Esophagus (tissue), 2 donors: ENCODE measurements at regions not wholly inside any gene's neighbourhood (a gene's known extent, or its start where the extent isn't known, plus 50 kb on each side); places are given as distances from the start of the nearest gene placed in this dataset.

Source experiments
- H3K27ac ChIP-seq, 2 donors: one replicate each; pipeline ENCODE4 v1.5.1; 2013; ENCODE audit warnings: low read depth in 2 of 2, mild to moderate bottlenecking in 2 of 2, inconsistent platforms in 1 of 2, low read length in 1 of 2, moderate library complexity in 1 of 2
- H3K27me3 ChIP-seq, 2 donors: one replicate each; pipeline ENCODE4 v1.6.1; 2013; ENCODE audit warnings: low read length in 2 of 2, control low read depth in 1 of 2, mild to moderate bottlenecking in 1 of 2; ENCODE audit not compliant: insufficient read depth in 2 of 2, control insufficient read depth in 1 of 2
- H3K36me3 ChIP-seq, 2 donors: one replicate each; pipeline ENCODE4 v1.6.1; 2013; ENCODE audit warnings: low read length in 1 of 2; ENCODE audit not compliant: control insufficient read depth in 2 of 2, insufficient read depth in 2 of 2
- H3K4me1 ChIP-seq, 2 donors: one replicate each; pipeline ENCODE4 v1.6.1; 2013; ENCODE audit warnings: low read length in 1 of 2; ENCODE audit not compliant: control insufficient read depth in 2 of 2, insufficient read depth in 2 of 2
- H3K4me3 ChIP-seq, 2 donors: one replicate each; pipeline ENCODE4 v1.5.1; 2013; ENCODE audit warnings: low read length in 2 of 2, mild to moderate bottlenecking in 2 of 2, low read depth in 1 of 2, moderate library complexity in 1 of 2
- H3K9me3 ChIP-seq, 2 donors: one replicate each; pipeline ENCODE4 v1.6.1; 2013; ENCODE audit warnings: mild to moderate bottlenecking in 2 of 2, low read depth in 1 of 2, low read length in 1 of 2, moderate library complexity in 1 of 2; ENCODE audit not compliant: control insufficient read depth in 2 of 2, insufficient read depth in 1 of 2
- WGBS, 2 donors: extraction: QIAGEN DNeasy Blood & Tissue Kit; methylation state at CpG; one replicate each; pipeline ENCODE4 v1.1.7; 2013; 5-methylcytosine and 5-hydroxymethylcytosine counted together
- donor health status: healthy with polysubstance abuse.
- donor health status: Bipolar disorder and iron deficiency.

DNA sequence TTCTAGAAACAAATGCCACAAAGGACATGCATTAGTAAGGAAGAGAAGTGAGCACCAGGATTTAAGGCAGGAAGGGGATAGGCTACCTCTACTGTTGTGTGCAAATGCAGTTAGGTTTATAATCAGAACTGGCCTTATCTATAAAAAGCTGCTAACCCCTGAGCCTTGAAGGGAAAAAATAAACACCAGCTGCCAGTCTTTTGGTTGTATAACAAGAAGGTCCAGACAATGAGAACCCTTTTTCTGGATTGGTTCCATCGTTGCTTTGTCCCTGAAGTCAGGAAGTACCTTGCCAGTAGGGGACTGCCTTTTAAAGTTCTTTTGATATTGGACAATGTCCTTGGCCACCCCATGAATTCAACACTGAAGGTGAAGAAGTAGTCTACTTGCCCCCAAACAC is 126.7 kb upstream of the OTUD4 start:
- 49 to 55% methylated on average over 1 of the region's 1 CpG for WGBS, 2 donors
- no peaks in the 10 kb centered on the region for H3K36me3 ChIP-seq
- H3K4me3 ChIP-seq = no peak overlapping the region
- no peak overlapping the region for H3K27ac ChIP-seq
- H3K27me3 ChIP-seq = no peaks in the 10 kb centered on the region
- H3K9me3 ChIP-seq = no peaks in the 10 kb centered on the region
- H3K4me1 ChIP-seq = no peaks in the 10 kb centered on the region

DNA sequence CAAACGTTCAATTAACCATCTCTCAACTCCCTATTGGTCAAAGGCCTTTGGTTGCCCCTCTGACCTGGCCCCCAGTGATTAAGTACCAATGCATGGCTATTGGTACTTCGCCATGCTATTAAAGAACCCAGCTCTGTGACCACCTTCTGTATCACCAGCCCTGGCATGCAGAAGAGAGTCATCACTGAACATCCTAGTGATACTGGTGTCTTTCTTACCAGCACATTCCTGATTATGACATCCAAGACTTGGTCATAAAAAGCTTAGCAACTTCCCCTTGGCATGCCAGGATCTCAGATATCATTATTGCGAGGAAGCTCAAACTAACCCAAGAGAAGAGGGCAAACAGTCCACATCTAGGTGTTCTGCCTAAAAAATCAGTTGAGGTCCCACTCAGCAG is 122.3 kb upstream of the OTUD4 start:
- H3K4me3 ChIP-seq = no peak overlapping the region
- WGBS, 2 donors = 86 to 87% methylated on average over 3 of the region's 3 CpGs

DNA sequence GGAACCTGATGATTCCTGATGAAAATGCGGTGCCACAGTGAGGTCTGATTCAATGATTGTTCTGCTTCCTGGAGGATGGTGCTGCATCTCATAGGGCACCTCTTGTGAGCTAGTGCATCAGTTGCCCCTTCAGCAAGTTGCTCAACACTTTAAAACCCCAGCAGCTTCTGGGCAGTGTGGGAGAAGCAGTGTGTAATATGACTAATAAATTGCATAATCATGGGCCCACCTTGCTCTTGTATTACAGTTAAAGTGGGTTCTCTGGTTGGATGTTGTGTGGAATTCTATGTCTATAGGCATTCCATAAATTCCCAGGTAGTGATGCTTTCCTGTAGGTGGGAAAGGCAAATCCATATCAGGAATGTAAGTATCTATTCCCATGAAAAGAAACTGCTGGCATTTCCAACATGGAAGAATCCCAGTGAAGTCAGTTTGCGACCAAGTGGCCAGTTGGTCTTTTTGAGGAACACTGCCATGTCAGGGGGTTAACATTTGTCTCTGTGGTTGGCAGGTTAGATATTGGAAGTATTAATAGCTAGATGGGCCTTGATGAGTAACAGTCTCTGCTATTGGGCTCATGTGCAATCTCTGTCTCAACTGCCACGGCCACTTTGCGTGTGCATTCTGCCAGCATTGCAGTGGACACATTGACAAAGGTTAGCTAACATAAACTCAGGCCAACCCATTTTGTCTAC is 121.1 kb upstream of the OTUD4 start:
- Histone ChIP-seq H3K27me3 (no peaks in the 10 kb centered on the region), H3K36me3 (no peaks in the 10 kb centered on the region), H3K4me3 (no peak overlapping the region), H3K9me3 (no peaks in the 10 kb centered on the region), H3K27ac (no peak overlapping the region), H3K4me1 (no peaks in the 10 kb centered on the region)
- WGBS, 2 donors = 97 to 98% methylated on average over 4 of the region's 4 CpGs

More for the DNA sequence above, 122.3 kb upstream of the OTUD4 start:
- Histone ChIP-seq H3K9me3 (no peaks in the 10 kb centered on the region), H3K27me3 (no peaks in the 10 kb centered on the region), H3K27ac (no peak overlapping the region), H3K36me3 (no peaks in the 10 kb centered on the region), H3K4me1 (no peaks in the 10 kb centered on the region)

DNA sequence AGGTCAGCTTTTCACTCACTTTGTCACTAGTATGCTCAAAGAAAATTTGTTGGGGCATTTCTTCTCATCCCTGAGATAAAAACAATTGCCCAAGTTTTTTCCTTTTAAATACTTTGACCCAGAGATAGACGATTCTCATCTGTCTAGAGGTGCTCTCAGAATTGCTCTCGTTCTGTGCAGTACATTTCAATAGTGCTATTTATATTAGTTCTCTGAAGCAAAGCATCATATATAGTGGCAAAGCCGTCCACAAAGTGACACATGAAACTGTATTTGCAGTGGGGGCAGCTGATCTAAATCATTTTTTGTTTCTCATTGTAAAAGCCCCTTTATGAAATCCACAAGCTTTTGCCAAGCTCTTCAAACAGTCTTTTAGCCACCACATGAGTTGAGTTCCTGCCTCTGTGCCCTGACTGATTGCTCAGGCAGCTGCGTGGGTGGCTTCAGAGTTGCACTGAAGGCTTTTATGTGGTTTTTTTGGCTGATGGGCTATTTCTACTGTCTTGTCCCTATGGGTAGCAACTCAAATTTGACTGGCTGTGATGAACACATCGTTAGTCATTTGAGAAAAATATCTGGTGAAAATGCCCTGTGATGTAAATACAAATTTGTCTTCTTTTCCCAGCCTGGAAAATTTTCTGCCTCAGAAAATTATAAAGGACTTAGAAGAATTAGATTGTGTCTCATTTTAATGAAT is 119.1 kb upstream of the OTUD4 start:
- no peak overlapping the region for H3K27ac ChIP-seq
- WGBS, 2 donors = 31 to 49% methylated on average over 5 of the region's 5 CpGs
- H3K9me3 ChIP-seq = no peaks in the 10 kb centered on the region
- no peaks in the 10 kb centered on the region for H3K36me3 ChIP-seq
- no peaks in the 10 kb centered on the region for H3K27me3 ChIP-seq
- no peak overlapping the region for H3K4me3 ChIP-seq
- no peaks in the 10 kb centered on the region for H3K4me1 ChIP-seq

DNA sequence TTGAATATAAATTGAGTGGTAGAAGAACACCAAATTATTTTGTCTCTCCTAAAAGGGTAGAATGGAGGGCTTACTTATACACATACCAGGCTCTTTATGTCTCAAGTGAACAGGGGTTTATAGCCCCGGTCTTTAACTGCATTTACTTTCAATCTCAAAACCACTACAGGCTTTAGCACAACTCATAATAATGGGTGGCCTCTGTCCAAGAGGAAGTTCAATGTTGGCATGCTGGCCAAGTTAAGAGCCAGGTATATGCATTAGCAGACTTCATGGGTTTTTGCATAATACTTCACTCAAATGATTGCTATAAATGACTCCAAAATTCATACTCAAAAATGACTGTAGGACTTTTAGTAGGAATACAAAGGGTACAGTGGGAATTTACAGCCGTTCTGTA is 118.5 kb upstream of the OTUD4 start:
- no peaks in the 10 kb centered on the region for H3K4me1 ChIP-seq
- 31 to 32% methylated on average over 2 of the region's 2 CpGs for WGBS, 2 donors
- no peak overlapping the region for H3K27ac ChIP-seq
- no peaks in the 10 kb centered on the region for H3K36me3 ChIP-seq
- H3K9me3 ChIP-seq = no peaks in the 10 kb centered on the region
- H3K27me3 ChIP-seq = no peaks in the 10 kb centered on the region
- no peak overlapping the region for H3K4me3 ChIP-seq

DNA sequence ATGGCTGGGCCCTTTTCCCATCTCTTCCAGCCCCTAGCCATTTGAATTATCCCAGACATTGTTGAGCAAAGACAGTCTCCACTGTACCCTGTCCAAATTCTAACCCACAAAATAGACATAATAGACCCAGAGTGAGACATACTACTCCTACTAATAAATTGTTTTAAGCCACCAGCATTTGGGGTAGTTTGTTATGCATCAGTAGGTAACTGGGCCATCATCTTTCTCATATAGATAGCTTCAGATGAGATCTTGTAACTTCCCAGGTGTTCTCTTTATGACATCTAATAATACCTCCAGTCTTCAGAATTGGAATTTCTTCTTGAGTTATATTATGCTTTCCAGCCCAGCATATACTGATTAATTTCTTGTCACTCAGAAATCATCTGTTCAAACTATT is 117.2 kb upstream of the OTUD4 start:
- no peak overlapping the region for H3K27ac ChIP-seq
- H3K4me3 ChIP-seq = no peak overlapping the region
- no peaks in the 10 kb centered on the region for H3K4me1 ChIP-seq
- no peaks in the 10 kb centered on the region for H3K36me3 ChIP-seq
- H3K27me3 ChIP-seq = no peaks in the 10 kb centered on the region
- no peaks in the 10 kb centered on the region for H3K9me3 ChIP-seq

DNA sequence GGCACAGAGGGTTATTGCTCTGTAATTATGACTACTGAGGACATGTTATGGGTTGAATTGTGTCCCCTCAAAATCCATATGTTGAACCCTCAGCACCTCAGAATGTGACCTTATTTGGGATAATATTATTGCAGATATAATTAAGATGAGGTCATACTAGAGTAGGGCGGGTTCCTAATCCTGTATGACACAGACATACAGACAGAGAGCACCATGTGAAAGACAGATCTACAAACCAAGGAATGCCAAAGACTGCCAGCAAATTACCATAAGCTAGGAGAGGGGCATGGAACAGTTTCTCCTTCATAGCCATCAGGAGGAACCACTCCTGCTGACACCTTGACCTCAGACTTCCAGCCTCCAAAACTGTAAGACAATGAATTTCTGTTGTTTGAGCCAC is 115.2 kb upstream of the OTUD4 start:
- Histone ChIP-seq H3K36me3 (no peaks in the 10 kb centered on the region), H3K9me3 (no peaks in the 10 kb centered on the region), H3K27ac (no peak overlapping the region), H3K4me1 (no peaks in the 10 kb centered on the region), H3K4me3 (no peak overlapping the region), H3K27me3 (no peaks in the 10 kb centered on the region)
- WGBS, 2 donors = 86 to 93% methylated on average over 1 of the region's 1 CpG

DNA sequence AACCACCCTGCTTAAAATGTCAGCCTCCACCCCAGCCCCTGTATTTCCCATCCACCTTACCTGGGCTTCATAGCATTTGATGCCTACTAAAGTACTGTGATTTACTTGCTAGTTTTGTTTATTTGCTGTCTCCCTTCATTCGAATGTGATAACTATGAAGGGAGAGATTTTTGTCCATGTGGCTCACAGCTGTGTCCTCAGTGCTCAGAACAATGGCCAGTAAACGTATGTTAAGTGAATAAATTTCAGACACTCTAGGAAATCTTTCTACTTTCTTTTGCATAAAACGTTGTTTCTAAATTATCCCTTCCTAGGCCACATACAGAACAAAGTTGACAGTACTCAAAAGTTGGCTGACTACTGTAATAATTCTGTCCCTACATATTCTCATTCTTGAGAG is 114.7 kb upstream of the OTUD4 start:
- 74 to 82% methylated on average over 3 of the region's 3 CpGs for WGBS, 2 donors
- no peaks in the 10 kb centered on the region for H3K9me3 ChIP-seq
- no peaks in the 10 kb centered on the region for H3K4me1 ChIP-seq
- no peaks in the 10 kb centered on the region for H3K27me3 ChIP-seq
- no peak overlapping the region for H3K27ac ChIP-seq
- H3K36me3 ChIP-seq = no peaks in the 10 kb centered on the region
- H3K4me3 ChIP-seq = no peak overlapping the region

DNA sequence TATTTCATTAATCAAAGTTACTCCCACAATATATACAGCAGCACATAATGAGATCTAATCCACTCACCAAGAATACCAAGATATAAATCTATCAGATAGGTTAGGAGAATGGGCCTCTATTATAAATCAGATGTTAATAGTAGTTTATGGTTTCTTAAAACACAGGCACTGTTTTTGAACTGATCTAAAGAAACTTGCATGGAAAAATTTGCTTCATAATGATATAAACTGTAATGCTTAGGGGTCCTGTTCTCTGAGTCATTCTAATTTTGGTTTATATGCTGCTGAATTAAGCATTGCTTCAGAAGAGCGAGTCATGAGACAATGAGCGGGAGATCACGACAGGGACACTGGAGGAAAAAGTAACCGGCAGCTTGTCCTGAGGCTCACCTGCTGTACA is 113.3 kb upstream of the OTUD4 start:
- Histone ChIP-seq H3K27me3 (no peaks in the 10 kb centered on the region), H3K9me3 (no peaks in the 10 kb centered on the region), H3K27ac (no peak overlapping the region), H3K36me3 (no peaks in the 10 kb centered on the region), H3K4me1 (no peaks in the 10 kb centered on the region), H3K4me3 (no peak overlapping the region)
- WGBS, 2 donors = 88 to 90% methylated on average over 4 of the region's 4 CpGs

DNA sequence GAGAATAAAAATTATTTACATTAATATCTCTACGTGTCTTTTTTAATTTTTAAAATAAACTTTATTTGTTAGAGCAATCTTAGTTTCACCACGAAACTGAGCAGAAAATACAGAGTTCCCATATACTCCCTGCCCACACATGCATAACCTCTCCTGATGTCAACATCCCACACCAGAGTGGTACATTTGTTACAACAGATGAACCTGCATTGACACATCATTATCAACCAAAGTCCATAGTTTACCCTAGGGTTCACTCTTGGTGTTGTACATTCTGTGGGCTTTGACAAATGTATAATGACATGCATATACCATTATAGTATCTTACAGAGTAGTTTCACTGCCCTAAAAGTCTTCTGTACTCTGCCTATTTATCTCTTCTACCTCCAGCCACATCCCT is 110.6 kb upstream of the OTUD4 start:
- no peaks in the 10 kb centered on the region for H3K4me1 ChIP-seq
- H3K36me3 ChIP-seq = no peaks in the 10 kb centered on the region
- WGBS, 2 donors = 84 to 87% methylated on average over 2 of the region's 2 CpGs
- no peaks in the 10 kb centered on the region for H3K27me3 ChIP-seq
- no peak overlapping the region for H3K27ac ChIP-seq
- H3K4me3 ChIP-seq = no peak overlapping the region
- H3K9me3 ChIP-seq = no peaks in the 10 kb centered on the region
